PC-9 (cell line): ENCODE measurements at regions not wholly inside any gene's neighbourhood (a gene's known extent, or its start where the extent isn't known, plus 50 kb on each side); places are given as distances from the start of the nearest gene placed in this dataset.

Experiments used
- BruUV-seq: library from RNA; stranded (reverse); fragments of 400-500 nt; replicated peaks from 2 replicates; lab custom pipeline; 2021; lab: Mats Ljungman, UMichigan
- CTCF ChIA-PET: fragments of 300-600 bp; sonication (Branson Sonifier 250); formaldehyde crosslinking; loops from one replicate; lab custom pipeline; 2022; ENCODE audit warnings: antibody characterized with exemption; lab: Charles Lee
- POLR2A ChIA-PET: fragments of 300-600 bp; sonication (Branson Sonifier 250); formaldehyde crosslinking; loops from one replicate; lab custom pipeline; 2022; ENCODE audit warnings: antibody characterized with exemption; ENCODE audit not compliant: unreplicated experiment; lab: Charles Lee
- DNase-seq, 2 experiments: peaks; one replicate each; pipeline versions ENCODE4 v3.0.0 to v3.0.0-alpha.2; 2015 to 2022; ENCODE audit warnings: mixed read lengths in 1 of 2
- H2AFZ ChIP-seq: fragments of 200-600 bp; sonication (generic); 2 replicates; pipeline ENCODE4 v1.8.1; 2017; ENCODE audit warnings: antibody characterized with exemption
- H3F3A ChIP-seq: fragments of 200-600 bp; sonication (generic); 2 replicates; pipeline ENCODE4 v1.8.1; 2017; ENCODE audit warnings: antibody characterized with exemption, mild to moderate bottlenecking, low read depth; ENCODE audit not compliant: insufficient read depth
- H3K27ac ChIP-seq: fragments of 200-600 bp; sonication (generic); 2 replicates; pipeline ENCODE4 v1.6.1; 2016; ENCODE audit warnings: mixed run types
- H3K27me3 ChIP-seq: fragments of 200-600 bp; sonication (generic); 2 replicates; pipeline ENCODE4 v1.6.1; 2016; ENCODE audit warnings: low read depth, mixed run types; ENCODE audit not compliant: insufficient read depth
- H3K36me3 ChIP-seq: fragments of 200-600 bp; sonication (generic); 2 replicates; pipeline ENCODE4 v1.6.1; 2016; ENCODE audit warnings: low read depth, mixed run types
- H3K4me1 ChIP-seq: fragments of 200-600 bp; sonication (generic); replicated peaks from 2 replicates; pipeline ENCODE4 v1.6.1; 2016; ENCODE audit warnings: mixed run types; ENCODE audit not compliant: insufficient read depth
- H3K4me2 ChIP-seq: fragments of 200-600 bp; sonication (generic); 2 replicates; pipeline ENCODE4 v1.6.1; 2017; ENCODE audit warnings: mixed run types
- H3K4me3 ChIP-seq: fragments of 200-600 bp; sonication (generic); 2 replicates; pipeline ENCODE4 v1.6.1; 2016; ENCODE audit warnings: mixed run types
- H3K79me2 ChIP-seq: fragments of 200-600 bp; sonication (generic); 2 replicates; pipeline ENCODE4 v1.6.1; 2017; ENCODE audit warnings: low read depth, mixed run types
- H3K9me2 ChIP-seq: fragments of 200-600 bp; sonication (generic); 2 replicates; pipeline ENCODE4 v1.8.1; 2017; ENCODE audit warnings: mild to moderate bottlenecking; ENCODE audit not compliant: insufficient read depth
- H3K9me3 ChIP-seq: fragments of 200-600 bp; sonication (generic); 2 replicates; pipeline ENCODE4 v1.8.1; 2016; ENCODE audit warnings: low read depth; ENCODE audit not compliant: insufficient read depth
- H4K20me1 ChIP-seq: fragments of 200-600 bp; sonication (generic); 2 replicates; pipeline ENCODE4 v1.8.1; 2017; ENCODE audit not compliant: insufficient read depth
- EZH2 ChIP-seq: fragments of 200-600 bp; sonication (generic); IDR thresholded peaks from 2 replicates; pipeline ENCODE4 v1.8.0; 2017; ENCODE audit warnings: antibody characterized with exemption, low read depth
- intact Hi-C: fragments of 100-400 bp; cut with micrococcal nuclease; formaldehyde crosslinking; loops from one replicate; pipeline ENCODE4 v1.10.0; 2022; ENCODE audit not compliant: unreplicated experiment
- TF ChIP-seq, protein P1 (sequence below): fragments of 200-600 bp; sonication (generic); conservative IDR thresholded peaks from 2 replicates; pipeline ENCODE4 v1.6.1; 2017; ENCODE audit warnings: mixed run types, antibody characterized with exemption, mild to moderate bottlenecking, moderate library complexity

- no peak for TF ChIP-seq EZH2
- TF ChIP-seq, protein P1, sequence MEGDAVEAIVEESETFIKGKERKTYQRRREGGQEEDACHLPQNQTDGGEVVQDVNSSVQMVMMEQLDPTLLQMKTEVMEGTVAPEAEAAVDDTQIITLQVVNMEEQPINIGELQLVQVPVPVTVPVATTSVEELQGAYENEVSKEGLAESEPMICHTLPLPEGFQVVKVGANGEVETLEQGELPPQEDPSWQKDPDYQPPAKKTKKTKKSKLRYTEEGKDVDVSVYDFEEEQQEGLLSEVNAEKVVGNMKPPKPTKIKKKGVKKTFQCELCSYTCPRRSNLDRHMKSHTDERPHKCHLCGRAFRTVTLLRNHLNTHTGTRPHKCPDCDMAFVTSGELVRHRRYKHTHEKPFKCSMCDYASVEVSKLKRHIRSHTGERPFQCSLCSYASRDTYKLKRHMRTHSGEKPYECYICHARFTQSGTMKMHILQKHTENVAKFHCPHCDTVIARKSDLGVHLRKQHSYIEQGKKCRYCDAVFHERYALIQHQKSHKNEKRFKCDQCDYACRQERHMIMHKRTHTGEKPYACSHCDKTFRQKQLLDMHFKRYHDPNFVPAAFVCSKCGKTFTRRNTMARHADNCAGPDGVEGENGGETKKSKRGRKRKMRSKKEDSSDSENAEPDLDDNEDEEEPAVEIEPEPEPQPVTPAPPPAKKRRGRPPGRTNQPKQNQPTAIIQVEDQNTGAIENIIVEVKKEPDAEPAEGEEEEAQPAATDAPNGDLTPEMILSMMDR: no peak
- ChIA-PET CTCF (no interaction called here), POLR2A (no interaction called here)
- H2AFZ ChIP-seq: no peak overlapping the region
- no peaks in the 10 kb centered on the region for H3F3A ChIP-seq
- intact Hi-C loops: no loop called here
- peaks cover 8% of the 10 kb centered on the region; the same call in 1 of the 2 replicates for H3K27me3 ChIP-seq
- no peak overlapping the region for H3K27ac ChIP-seq
- no peak for DNase-seq
- H3K9me2 ChIP-seq: no peaks in the 10 kb centered on the region
- no peaks in the 10 kb centered on the region for H3K36me3 ChIP-seq
- no peak overlapping the region for H3K4me2 ChIP-seq
- H3K79me2 ChIP-seq: no peaks in the 10 kb centered on the region
- no peak overlapping the region for H3K4me3 ChIP-seq
- BruUV-seq: no TSS peak
- H3K4me1 ChIP-seq: no peaks in the 10 kb centered on the region
- no peaks in the 10 kb centered on the region for H4K20me1 ChIP-seq
- no peaks in the 10 kb centered on the region for H3K9me3 ChIP-seq
Observed at GRCh38 chr16:26930786-26931581, 135.7 kb upstream of the C16orf82 start.

DNA sequence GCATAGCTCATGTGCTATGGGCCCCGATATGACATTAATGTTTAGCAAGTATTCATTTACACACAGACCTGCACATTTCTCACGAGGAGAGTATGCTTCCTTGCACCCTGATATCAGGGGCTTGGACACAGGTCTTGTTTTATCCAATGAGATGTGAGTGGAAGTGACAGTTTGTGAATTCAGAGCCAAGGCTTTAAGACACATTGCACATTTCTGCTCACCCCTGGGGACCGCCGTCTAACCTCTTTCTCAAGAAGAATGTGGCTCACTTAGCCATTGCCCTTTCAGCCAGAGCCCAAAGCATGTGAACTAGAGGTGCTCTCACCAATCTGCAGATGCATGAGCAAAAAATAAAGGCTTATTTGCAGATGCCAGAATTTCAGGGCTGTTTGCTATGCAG lies 116.1 kb upstream of the C16orf82 start:
- Histone ChIP-seq H3K27me3 (peaks cover 51% of the 10 kb centered on the region), H3K4me2 (no peak overlapping the region), H3K4me1 (no peaks in the 10 kb centered on the region), H3F3A (no peaks in the 10 kb centered on the region), H3K9me3 (no peaks in the 10 kb centered on the region), H3K36me3 (no peaks in the 10 kb centered on the region), H4K20me1 (no peaks in the 10 kb centered on the region), H3K9me2 (no peaks in the 10 kb centered on the region), H2AFZ (no peak overlapping the region), H3K79me2 (no peaks in the 10 kb centered on the region), H3K27ac (no peak overlapping the region), H3K4me3 (no peak overlapping the region)
- TF ChIP-seq, protein P1: no peak
- TF ChIP-seq EZH2: no peak
- no peak for DNase-seq
- ChIA-PET POLR2A (no interaction called here), CTCF (no interaction called here)
- intact Hi-C loops: no loop called here
- no TSS peak for BruUV-seq

DNA sequence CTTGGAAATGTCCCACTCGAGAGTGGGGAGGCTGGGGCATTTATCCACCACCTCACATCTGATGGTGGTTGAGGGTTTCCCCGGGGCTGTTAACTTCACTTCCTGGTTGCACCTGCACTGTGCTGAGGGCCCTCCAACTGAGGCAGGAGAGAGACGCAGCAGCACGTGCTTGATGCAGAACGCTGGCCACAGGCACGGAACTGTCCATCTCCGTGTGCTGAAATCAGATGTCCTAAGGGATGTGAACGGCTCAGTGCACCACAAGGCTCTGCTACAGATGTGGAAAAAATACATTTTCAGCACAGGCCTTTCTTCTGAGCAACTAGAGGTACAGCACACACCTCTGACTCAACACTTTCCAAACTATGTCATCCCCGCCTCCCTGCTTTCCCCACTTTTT lies 114.8 kb upstream of the C16orf82 start:
- peaks cover 45% of the 10 kb centered on the region for H3K27me3 ChIP-seq
- H3K9me3 ChIP-seq: no peaks in the 10 kb centered on the region
- no peak overlapping the region for H3K4me2 ChIP-seq
- no peaks in the 10 kb centered on the region for H3F3A ChIP-seq
- no peaks in the 10 kb centered on the region for H3K4me1 ChIP-seq
- DNase-seq: no peak
- H3K79me2 ChIP-seq: no peaks in the 10 kb centered on the region
- no peaks in the 10 kb centered on the region for H3K9me2 ChIP-seq
- intact Hi-C loops: no loop called here
- no TSS peak for BruUV-seq
- ChIA-PET POLR2A (no interaction called here), CTCF (no interaction called here)
- TF ChIP-seq EZH2: no peak
- TF ChIP-seq, protein P1: no peak
- no peak overlapping the region for H2AFZ ChIP-seq
- no peak overlapping the region for H3K4me3 ChIP-seq
- no peak overlapping the region for H3K27ac ChIP-seq
- H3K36me3 ChIP-seq: no peaks in the 10 kb centered on the region
- H4K20me1 ChIP-seq: no peaks in the 10 kb centered on the region
